ENCODE measurements at regions not wholly inside any gene's neighbourhood (a gene's known extent, or its start where the extent isn't known, plus 50 kb on each side); places are given as distances from the start of the nearest gene placed in this dataset.

DNA sequence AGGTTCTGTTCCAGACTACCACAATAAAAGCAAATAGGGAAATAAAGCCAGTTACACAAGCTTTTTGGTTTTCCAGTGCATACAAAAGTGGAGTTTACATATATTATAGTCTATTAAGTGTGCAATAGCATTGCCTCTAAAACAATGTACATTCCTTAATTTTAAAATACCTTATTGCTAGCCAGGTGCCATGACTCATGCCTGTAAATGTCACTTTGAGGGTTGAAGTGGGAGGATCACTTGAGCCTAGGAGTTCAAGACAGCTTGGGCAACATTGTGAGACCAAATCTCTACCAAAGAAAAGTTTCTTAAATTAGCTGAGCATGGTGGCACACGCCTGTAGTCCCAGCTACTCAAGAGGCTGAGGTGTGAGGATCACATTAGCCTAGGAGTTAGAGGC is 52.9 kb upstream of the IMP4 start:
- TF ChIP-seq POLR2A (IDR thresholded peaks at IDR 0.05; ENCODE audit: low read depth, low read length) (no peak), MAFK (IDR thresholded peaks at IDR 0.05; ENCODE audit: low read depth, low read length) (no peak), CEBPB (IDR thresholded peaks at IDR 0.05; ENCODE audit: low read depth, low read length) (no peak)
- TF ChIP-seq, protein P1, sequence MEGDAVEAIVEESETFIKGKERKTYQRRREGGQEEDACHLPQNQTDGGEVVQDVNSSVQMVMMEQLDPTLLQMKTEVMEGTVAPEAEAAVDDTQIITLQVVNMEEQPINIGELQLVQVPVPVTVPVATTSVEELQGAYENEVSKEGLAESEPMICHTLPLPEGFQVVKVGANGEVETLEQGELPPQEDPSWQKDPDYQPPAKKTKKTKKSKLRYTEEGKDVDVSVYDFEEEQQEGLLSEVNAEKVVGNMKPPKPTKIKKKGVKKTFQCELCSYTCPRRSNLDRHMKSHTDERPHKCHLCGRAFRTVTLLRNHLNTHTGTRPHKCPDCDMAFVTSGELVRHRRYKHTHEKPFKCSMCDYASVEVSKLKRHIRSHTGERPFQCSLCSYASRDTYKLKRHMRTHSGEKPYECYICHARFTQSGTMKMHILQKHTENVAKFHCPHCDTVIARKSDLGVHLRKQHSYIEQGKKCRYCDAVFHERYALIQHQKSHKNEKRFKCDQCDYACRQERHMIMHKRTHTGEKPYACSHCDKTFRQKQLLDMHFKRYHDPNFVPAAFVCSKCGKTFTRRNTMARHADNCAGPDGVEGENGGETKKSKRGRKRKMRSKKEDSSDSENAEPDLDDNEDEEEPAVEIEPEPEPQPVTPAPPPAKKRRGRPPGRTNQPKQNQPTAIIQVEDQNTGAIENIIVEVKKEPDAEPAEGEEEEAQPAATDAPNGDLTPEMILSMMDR (conservative IDR thresholded peaks at IDR 0.05; ENCODE audit: low read depth, low read length), result no peak

All from IMR-90 (cell line).